Occipital lobe (tissue), 1 donor: ENCODE measurements at regions not wholly inside any gene's neighbourhood (a gene's known extent, or its start where the extent isn't known, plus 50 kb on each side); places are given as distances from the start of the nearest gene placed in this dataset.

Source experiments
- DNase-seq: peaks from one replicate; lab custom pipeline; 2025; lab: John Stamatoyannopoulos, UW

DNA sequence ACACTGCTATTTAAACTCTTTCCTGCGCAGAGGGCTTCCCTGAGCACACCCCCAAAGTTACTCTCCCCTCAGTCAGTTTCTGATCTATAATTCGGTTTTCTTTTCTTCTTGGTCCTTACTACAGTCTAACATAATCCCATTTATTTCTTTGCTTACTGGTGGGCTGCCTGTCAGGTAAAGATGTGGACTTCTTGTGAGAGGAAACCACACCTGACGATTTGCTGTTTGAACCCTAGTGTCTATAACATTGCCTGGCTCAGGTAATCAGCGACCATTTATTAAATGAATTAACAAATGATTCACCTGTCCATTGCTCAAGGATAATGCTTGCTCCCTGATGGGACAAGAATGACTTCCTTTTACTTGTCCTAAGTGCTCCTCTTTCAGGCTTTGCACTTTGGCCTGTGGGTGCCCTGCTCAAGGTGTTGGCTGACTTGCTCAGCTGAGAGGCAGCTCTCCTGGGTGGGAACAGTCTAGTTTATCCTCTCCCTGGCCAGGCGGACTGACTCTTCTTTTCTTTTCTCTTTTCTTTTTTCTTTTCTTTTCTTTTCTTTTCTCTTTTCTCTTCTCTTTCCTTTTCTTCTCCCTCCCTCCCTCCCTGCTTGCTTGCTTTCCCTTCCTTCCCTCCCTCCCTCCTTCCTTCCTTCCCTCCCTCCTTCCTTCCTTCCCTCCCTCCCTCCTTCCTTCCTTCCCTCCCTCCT, 233.1 kb downstream of the BCAS1 start:
- DNase-seq = no peak

DNA sequence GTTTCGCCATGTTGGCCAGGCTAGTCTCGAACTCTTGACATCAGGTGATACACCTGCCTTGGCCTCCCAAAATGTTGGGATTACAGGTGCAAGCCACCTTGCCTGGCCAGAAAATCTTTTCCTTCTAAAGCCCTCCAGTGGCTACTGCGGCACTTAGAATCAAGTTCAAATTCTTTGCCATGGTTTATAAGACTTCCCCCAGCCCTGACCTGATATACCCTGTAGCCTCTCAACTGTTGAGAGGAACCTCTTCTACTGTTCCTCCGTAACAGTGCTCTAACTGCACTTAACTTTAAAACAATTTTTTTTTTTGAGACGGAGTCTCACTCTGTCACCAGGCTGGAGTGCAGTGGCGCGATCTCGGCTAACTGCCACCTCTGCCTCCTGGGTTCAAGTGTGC, 235.6 kb downstream of the BCAS1 start:
- no peak for DNase-seq

DNA sequence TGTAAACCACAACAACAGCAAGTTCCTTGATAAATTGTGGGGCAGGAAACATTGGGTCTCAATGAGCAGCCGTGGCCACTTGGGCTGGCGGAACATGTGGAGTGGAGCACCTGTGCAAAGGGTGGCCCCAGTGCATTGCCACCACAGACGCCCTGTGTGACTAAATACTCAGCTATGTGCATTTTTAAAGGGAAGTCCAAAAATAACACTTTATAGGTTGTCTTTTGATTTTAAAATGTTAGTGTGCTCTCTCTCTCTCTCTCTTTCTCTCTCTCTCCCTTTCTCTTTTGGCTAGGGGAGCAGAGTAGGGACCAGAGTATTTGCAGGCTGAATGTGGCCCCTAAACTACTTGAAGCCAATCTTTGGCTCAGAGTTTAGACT, 236.3 kb downstream of the BCAS1 start:
- DNase-seq = no peak

DNA sequence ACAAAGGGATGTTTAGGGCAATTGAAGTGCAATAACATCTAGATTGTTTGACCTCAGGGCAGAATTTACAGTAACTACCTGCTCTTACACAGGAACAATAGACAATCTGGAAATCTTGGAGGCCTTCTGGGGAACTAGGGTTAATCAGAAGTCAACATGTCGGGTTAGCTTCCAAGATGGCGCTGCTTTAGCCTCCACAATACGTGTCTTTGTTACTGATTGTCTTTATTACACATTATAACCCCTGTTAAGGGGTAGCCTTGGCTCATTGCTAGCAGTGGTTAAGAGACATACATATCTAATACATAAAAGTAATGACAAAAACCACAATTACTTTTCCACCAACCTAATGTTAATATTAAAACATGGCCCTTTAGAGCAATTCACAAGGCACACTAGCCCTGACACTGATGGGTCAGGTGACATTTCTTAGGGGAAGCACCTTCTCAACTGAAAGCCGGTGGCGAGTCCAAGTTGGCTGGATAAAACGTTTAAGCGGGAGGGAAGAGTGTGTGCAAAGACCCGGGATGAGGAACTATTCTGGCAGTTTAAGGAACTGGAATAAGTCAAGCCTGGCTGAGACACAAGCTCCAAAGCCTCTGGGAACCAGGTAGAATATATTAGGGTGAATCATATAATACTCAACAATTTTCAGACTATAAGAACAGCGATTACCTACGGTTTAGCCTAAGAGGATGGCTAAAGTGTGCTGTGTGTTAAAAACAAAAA, 236.9 kb downstream of the BCAS1 start:
- no peak for DNase-seq

DNA sequence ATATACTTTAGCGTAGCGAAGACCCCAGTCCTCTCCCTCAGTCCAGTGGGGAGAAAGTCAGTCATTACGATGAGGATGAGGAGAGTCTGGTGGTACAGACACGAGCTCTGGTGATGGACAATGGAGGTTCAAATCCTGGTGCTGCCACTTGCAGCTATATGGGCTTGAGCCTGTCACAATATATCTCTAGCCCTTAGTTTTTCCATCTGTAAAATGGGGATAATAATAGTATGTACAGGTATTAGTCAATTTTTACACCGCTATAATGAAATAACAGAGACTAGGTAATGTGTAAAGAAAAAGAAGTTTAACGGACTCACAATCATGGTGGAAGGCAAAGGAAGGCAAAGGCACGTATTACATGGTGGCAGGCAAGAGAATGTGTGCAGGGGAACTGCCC, 237.9 kb downstream of the BCAS1 start:
- no peak for DNase-seq

DNA sequence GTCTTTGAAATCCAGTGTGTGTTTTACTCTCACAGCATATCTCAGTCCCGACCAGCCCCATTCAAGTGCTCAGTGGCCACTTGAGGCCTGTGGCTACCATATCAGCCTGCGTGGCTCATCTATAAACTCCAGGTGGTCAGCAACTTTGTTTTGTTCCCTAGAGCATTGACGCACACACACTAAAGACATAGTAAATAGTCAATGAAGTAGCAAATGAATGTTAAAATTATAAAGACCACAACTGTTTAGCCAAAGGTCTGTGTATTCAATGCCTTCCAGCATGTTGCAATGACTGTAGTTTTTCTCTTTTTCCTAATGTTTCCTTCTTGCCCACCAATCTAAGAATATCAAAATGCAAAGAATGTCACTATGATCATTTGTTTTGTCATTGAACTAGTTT, 238.2 kb upstream of the ZNF217 start:
- DNase-seq = no peak

DNA sequence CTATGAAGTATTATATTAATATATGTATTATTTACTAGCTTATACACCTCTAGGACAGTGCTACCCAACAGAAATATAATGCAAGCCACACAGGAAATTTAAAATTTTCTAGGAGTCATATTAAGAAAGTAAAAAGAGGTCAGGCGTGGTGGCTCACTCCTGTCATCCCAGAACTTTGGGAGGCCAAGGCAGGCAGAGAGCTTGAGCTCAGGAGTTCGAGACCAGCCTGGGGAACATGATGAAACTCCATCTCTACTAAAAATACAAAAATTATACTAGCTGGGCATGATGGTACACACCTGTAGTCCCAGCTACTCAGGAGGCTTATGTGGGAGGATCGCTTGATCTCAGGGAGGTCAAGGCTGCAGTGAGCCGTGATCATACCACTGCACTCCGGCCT, 237.6 kb upstream of the ZNF217 start:
- no peak for DNase-seq

DNA sequence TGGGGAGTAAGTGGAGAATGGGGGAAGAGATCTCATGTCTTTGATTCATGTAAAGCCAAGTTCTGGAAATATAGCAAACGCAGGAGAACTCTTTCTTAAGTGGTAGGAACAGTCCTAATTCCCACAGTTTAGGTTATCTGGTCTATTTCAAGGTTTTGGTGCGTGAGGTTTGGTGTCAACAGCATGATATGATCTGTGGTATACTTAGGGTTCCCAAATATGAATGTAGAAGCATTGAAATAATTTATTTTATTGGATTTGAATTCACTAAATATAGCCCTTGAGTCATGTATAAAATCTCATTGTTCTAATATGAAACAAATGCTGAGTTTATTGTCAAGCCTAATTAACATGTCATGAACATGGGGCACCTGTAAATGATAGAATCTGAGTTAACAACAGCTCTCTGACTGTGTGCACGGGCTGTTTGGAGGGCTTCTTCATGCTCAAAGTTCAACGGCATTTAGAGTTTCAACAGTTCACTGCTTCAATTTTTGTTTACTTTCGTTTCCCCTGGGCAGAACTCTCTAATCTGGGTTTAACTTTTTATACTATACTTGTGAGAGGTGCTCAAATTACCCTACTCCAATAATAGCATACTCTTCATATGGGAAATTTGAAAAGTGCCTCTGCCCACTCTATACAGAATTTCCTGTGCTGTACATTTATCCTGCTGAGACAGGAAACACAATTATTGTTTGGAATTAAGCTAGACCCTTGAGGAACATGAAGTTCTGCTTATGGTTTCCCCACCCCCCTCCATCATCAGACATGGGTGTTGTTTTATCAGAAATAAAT, 236.3 kb upstream of the ZNF217 start:
- DNase-seq = no peak

DNA sequence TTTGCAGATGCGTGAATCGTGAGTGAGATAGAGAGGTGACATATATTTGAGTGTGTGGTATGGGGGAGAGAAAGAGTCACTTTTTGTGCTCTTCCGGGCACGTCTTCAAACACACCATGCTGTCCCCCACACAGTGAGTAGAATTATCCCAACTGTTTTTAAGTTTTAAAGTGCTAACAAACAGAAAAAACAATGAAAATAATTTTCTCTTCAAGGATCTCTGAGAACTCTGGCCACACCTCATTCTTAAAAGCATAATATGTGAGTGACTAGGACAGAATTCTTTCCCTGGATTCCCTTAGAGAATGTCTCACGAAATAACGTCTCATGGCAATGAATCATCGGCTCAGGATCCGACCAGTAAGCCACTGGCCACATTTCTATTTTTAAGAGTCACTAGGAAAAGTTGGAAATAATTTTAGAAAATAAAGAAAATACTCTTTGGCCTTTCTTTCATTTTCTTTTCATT, 235.7 kb upstream of the ZNF217 start:
- no peak for DNase-seq

DNA sequence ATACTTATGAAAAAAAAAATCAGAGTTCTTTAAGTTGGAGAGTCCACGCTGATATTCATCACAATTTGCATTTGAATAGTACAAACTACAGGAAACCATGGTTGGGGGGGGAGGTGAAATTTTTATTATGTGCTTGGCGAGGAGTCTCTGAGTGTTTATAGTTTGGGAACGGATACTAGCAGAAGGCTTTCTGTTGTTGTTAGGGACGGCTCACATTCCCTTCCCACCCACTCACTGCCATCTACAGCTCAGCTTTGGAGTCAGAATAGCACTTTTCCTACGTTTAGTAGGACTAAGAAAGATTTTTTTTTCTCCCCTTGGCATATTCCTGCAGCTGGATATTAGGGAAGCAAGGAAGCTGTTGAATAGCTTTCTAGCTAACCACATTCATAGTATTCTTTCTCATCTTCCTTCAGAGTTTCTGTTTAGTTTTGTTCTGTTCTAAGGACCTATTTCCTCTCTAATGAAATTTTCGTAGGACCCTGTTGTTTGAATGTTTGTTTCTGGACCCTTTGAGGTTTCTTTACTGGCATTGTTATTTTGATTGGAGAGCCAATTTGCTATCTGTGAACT, 235.1 kb upstream of the ZNF217 start:
- no peak for DNase-seq

DNA sequence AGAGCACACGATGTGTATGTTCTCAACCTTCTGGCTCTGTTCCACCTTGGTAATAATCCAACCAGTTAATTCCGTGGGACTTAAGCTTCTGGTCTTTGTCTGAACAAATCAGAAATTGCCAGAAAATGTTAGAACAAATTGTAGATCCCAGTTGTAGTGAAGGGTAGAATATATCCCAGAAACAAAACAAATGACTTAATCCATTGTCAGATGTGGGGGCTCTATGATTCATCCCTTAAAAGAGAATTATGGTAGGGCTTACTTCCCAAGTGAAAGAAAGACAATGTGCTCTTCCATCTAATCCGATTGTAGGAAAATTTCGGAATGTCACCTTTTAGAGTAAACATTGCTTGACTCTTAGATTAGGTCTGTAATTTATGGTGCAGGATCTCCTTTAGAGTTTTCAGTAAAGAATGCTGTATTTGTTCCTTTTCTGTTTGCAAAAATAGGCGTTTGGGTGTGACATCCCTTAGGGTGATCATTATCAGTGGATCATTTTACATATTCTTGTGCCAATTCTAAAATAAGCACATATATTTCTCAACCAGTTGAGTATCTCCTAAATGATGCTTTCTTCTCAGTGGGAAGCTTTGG, 234.5 kb upstream of the ZNF217 start:
- no peak for DNase-seq

DNA sequence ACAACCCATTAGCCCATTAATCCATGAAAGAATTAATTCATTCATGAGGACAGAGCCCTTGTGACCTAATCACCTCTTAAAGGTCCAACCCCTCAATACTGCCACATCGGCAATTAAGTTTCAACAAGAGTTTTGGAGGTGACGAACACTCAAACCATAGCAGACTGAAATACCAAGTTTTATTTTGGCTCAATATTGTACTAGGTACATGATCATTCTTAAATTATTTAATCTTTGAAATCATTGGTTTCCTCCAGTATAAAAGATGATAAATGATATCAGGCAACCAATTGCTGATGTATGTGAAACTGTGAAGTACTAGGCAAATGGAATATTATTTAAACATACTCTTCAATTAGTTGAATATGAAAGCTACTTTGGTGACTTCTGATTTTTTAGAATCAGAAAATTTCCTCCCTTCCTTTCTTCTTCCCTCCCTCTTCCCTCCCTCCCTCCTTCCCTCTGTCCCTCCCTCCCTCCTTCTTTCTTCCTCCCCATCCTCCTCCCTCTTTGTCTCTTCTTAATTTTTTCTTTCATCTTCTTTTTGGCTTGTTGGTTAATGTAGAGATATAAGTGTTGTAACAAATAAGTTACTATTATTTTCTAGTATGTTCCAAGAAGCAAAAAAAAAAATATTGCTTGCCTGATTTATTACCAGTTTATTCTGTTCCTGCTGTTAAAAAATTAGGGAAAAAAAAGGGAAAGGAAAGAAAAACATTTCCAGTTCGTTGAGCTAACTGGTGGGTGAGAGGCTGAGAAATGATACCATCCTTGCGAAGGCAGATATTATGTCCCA, 233.9 kb upstream of the ZNF217 start:
- no peak for DNase-seq

DNA sequence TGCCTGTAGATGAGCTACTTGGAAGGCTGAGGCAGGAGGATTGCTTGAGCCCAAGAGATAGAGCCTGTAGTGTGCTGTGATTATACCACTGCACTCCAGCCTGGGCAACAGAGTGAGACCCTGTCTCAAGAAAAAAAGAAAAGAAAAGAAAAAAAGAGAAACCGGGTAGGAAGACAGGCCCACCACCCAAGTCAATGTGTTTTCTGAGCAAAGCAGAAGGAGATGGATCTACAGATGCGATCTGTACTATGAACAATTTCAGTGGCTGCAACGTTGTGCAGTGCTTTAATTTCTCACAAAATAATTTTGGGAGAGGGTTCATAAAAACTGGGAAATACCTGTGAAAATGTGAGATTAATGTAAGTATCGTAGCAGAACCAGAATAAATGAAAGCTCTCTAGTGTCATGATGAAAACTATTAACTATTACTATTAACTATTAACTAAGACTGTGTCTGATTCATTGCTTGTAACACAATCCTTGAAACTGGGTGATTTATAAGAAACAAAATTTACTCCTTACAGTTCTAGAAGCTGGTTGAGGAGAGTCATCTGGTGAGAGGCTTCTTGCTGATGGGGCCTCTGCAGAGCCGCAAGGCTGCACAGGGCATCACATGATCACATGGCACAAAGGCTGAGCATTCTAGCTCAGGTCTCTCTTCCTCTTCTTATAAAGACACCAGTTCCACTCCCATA, 233.1 kb upstream of the ZNF217 start:
- no peak for DNase-seq

DNA sequence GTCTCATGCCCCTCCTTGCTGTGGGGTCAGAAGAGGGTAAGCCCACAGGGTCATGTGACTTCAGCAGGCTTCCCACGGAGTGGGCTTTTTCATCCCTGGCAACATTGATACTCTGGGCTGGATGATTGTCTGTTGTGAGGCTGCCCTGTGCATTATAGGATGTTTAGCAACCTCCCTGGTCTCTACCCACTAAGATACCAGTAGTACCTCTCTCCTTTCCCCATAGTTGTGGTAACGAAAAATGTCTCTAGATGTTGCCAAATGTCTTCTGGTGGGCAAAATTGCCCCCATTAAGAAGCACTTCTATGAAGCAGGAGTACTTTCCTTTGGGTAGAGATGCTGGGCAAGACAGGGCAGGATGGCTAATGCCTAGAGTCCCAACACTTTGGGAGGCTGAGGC, 232.5 kb upstream of the ZNF217 start:
- no peak for DNase-seq

DNA sequence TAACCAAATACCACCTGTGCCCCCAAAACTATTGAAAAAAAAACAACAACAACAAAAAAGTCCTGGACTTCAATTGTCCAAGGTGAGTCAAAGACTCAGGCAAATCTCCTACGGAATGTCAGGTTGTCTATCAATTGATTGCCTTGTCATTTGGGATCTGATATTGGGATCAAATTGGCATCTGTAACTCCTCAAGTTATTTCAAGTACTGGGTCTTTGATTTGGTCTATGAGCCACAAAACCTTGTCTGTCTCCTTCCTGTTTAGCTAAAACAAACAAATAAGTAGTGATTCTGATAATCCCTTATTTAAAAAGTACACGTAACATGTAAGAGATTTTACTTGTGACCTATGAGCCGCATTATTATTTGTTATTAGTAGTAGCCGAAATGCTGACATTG, 231.6 kb upstream of the ZNF217 start:
- DNase-seq = no peak

DNA sequence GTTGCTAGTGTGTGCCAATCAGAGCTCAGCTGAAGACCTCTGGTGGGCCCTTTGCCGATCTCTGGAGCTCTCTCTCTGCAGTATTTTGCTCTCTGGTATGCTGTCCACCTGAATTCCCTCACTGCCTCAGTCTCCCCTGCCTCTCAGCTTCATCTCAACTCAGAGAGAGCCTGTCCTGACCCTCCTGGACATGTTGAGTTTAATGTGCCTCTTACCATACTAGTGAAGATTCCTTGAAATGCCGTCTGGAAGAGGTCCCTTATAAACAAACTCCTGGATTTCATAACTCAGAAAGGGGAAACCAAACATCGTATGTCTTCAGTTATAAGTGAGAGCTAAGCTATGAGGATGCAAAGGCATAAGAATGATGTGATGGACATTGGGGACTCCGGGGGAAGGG, 231.1 kb upstream of the ZNF217 start:
- DNase-seq = no peak

DNA sequence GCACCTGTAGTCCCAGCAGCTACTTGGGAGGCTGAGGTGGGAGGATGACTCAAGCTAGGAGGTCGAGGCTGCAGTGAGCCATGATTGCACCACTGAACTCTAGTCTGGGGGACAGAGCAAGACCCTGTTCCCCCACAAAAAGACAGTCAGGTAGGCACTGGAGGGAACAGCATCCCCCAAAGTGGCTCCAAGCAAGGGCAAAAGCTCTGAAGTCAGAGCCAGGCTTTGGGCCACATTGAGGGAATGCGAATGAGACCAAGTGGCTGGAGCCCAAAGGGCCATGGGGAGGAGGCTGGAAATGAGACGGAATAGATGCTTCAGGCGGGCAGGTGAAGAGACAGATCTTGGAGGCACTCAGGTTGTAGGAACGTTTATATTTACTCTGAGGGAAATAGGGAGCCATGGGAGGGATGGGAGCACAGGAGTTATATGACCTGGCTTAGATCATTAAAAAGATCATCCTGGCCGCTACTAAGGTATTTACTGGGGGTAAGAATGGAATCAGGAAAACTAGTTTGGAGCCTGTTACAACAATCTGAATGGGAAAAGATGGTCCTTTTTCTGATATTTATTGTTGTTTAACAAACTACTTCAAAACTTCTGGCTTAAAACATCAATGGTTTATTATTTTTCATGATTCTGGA, 229.6 kb upstream of the ZNF217 start:
- no peak for DNase-seq

DNA sequence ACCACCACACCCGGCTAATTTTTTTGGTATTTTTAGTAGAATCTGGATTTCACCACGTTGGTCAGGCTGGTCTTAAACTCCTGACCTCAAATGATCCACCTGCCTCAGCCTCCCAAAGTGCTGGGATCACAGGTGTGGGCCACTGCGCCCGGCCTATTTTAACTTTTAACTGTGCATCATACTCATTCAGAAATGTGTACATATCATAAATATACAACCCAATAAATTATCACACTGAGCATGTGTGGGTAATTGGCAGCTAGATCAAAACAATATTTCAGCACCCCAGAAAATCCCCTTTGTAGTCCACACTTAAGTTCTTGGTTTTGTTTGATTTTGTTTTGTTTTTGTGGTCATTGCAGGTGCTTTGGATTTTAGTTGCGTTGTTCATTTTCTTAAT, 228.9 kb upstream of the ZNF217 start:
- no peak for DNase-seq

DNA sequence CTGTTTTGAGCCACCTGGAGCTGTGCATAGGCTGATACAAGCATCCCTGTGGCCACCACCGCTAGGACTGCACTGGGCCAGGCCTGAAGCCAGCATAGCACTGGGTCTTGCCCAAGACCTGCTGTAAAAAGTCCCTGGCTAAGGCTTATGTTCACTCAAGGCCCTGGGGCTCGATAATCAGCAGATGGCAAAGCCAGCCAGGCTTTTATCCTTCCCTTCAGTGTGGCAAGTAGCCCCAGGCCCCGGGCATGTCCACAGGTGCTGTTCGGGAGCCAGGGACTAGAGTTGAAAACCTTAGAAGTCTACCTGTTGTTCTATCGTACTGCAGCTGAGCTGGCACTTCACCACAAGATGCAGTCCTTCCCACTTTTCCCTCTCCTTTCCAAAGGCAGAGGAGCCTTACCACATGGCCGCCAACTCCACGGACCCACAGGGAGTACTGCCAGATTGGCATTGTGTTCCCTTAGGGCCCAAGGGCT, 226.4 kb upstream of the ZNF217 start:
- no peak for DNase-seq
